Activated CD4-positive, alpha-beta T cell treated with anti-CD3 and anti-CD28 coated beads for 1 hour (primary cell): ENCODE measurements at regions not wholly inside any gene's neighbourhood (a gene's known extent, or its start where the extent isn't known, plus 50 kb on each side); places are given as distances from the start of the nearest gene placed in this dataset.
"Not testable (repeated sequence)": the region's sequence is repeated elsewhere in the genome, so short reads cannot be mapped to it uniquely, and the experiment has no call there.

Source experiments
- DNase-seq: peaks from one replicate; pipeline ENCODE4 v3.0.0-alpha.2; 2020

DNA sequence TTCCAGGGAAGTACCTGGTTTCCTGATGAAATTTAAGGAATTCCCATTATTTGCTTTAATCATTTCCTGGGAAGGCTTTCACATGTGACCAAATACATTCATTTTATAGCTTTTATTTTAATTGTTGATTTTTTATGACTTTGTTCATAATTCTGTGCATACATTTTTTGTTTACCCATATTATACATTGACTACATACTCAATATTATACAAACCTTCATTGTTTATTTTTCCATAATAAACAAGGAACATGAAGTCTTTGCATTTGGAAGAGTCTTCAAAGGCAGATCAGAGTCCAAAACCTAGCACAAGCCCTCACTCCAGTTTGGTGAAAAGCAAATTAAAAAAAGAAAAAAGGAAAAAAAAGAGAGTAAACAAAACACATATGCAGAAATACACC is 218.3 kb upstream of the NRIP1 start:
- DNase-seq: no peak

DNA sequence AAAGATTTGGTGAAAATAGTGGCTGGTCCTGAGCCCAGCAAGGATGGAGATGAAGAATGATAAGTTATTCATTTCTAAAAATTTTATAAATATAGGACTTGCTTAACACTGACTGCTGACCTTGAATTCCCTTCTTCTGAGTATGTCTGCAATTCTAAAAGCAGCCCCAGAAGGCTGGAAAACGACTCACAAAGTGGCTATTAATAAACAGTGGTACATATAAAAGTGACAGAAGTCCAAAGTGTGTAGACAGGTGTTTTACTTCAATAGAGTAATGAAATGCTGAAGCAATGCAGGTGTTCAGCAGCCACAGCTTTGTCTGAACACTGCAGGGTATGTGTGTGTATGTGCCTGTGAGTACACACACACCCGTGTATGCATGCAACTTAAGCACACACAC is 219.0 kb upstream of the NRIP1 start:
- DNase-seq: no peak

DNA sequence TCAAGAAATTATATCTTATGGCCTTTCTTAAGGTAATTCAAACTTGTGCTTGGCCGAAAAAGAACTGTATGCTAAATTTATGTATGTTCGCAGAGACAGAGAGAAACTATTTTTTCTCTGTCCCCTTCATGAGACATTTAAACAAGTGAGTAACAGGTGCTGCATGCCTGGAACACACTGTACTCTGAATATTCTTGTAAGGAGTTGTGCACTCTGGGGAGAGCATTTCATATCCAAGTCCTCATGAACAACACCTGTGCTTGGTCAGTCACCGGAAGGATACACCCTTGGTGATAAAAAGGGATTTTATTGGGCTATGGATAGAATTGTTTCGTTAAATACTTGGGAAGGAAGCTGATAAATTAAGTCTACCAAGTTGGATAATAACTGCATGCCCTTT is 220.8 kb upstream of the NRIP1 start:
- DNase-seq: no peak

DNA sequence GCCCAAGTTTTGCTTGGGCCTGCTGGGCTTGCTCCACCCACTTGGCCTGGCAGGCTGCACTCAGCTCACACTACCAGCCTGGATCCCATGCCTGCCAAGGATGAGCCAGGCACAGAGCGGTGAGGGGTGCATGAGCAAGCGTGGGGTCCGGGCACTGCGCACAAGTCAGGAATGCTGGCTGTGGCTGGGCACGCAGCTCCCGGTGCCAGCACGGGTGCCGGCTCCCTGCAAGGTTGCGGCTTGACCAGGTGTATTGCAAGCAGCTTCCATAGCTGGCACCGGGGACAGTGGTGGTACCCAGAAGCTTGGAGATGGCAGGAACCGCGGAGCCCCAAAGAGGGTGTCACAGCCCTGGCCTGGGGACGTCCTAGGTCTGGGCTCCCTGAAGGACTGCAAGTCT is 224.4 kb upstream of the NRIP1 start:
- no peak for DNase-seq

DNA sequence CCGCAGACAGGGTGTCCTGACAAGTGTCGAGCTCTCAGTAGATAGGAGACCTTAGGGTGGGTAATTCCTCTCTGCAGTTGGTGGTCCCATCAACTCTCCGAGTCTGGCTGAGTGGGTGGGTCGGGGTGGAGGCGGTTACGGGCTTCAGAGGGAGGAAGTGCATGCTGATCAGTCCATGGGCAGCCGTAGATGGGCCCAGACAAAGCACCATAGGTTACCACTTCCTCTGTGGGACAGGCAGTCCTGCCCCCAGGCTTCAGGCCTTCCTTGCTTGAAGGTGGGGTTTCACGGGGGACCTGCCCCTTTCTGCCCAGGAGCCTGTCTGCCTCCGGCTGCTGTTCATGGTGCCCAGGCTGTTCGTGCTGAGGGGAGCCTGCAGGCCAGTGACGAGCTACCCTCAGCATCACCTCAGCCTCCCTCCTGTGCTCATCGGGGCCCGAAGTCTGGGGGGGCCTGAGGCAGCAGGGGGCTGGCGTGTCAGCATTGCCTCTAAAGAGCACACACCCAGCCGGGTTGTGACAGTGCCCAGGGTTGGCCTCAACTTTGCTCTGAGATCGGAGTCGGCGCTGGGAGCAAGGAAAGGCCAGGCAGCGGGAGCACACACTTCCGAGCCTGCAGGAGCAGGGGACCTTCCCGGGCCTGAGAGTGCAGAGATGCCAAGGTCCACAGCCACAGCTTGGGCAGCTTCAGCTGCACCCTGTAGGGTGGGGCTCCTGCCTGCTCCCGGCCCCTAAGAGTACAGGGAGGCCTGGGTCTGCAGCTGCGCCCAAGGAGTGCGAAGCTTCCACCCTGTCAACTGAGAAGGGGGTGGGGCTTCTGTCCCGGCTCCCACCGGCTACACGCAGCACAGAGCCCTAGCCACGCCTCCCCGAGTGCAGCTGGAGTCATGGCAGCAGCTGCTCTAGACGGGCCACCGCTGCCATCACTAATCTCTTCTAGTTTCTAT is 225.4 kb upstream of the NRIP1 start:
- no peak for DNase-seq

DNA sequence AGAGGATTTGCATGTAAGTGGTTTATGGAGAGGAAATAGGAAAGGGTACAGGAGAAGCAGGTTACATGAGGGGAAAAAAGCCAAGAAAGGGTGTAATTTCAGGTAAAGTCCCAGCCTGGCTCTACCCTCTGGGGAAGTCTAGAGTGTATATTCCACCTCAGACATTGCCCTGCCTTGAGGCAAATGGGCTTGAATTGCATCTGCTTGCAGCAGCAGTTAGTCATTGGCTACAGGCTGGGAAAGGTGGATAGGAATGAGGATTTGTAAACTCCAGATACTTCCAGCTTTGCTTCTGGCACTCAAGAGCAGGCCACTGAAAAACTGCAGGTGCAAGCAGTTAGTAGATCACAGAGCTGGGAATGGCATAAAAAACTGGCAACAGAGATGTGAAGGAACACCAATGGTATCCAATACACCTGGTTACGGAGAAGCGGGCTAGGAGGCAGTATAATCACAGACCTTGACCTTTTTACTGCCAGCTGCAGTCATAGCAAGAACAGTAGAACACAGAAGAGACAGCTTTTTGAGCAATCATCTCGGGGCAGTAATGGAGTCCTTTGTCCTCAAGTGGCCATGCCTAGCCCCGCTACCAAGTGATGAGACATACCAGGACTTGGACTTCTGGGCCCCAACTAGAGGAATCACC is 226.9 kb upstream of the NRIP1 start:
- no peak for DNase-seq

DNA sequence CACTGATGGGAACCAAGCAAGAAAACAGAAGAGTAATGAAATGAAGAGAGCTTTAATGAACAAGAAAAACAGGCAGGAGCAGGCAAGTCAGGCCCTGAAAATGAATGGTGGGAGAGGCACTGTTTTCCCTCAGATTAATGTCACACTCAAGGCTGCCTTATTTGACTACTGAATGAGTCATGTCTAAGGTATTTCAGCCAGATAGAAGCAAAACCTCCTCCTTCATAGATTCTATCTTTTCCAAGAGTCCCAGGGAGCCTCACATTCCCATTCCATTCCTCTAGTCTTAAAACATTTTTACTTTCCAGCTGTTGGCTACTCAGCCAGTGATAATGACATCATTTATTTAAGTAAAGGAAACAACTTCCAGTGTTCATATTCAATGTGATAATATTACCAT is 228.4 kb upstream of the NRIP1 start:
- no peak for DNase-seq

DNA sequence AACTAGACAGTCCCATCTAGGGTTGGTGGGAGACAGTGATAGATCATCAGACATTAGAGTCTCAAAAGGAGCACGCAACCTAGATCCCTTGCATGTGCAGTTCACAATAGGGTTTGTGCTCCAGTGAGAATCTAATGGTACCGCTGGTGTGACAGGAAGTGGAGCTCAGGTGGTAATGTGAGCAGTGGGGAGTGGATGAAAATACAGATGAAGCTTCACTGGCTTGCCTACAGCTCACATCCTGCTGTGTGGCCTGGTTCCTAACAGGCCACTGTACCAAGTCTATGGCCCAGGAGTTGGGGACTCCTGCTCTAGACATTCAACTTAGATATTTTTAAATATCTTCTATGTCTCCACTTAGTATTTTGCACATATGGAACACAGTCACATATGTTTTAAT is 231.1 kb upstream of the NRIP1 start:
- no peak for DNase-seq

DNA sequence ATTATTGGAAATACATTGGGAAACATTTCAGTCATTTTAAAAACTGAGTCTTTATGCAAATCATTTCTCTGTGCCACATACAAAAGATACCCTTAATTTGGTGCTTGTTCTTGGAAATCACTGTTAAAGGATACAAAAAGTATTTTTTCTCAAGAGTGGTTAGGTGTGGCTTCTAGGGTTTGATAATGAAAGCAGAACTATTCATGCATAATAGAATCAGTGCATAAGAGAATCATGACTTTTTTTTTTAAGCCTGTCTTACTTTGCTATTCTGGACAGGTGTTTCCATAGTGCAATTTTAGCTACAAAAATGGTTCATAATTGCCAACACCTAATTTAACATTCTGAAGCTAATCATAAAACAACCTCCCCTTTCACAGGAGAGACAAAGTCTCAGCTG is 233.0 kb upstream of the NRIP1 start:
- no peak for DNase-seq

DNA sequence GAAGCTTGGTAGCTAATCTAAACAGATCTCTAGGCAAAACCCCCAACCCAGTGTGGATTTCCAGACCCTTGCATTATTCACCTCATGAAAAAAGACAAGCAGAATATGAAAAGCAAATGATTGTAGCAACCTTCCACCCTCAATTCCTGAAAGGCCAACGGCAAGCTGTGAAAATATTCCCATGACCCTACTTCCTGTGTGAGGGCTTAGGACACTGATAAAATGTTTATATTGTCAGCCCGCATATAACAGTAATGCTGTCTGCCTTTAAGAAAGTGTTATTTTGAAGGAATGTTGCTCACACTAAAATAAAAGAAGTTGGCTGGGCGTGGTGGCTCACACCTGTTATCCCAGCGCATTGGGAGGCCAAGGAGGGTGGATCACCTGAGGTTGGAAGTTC is 233.5 kb upstream of the NRIP1 start:
- no peak for DNase-seq

DNA sequence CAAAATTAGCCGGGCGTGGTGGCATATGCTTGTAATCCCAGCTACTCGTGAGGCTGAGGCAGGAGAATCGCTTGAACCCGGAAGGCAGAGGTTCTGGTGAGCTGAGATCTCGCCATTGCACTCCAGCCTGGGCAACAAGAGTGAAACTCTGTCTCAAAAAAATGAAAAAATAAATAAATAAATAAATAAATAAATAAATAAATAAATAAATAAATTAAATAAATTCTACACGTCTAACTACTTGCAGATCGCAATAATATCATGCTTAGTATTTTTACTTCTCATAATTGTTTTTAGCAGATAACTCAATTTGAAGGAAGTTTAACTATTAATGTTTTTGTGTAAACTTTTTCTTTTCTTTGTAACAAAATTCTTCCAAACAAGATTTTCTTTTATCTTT is 234.0 kb upstream of the NRIP1 start:
- DNase-seq: not testable (repeated sequence)

DNA sequence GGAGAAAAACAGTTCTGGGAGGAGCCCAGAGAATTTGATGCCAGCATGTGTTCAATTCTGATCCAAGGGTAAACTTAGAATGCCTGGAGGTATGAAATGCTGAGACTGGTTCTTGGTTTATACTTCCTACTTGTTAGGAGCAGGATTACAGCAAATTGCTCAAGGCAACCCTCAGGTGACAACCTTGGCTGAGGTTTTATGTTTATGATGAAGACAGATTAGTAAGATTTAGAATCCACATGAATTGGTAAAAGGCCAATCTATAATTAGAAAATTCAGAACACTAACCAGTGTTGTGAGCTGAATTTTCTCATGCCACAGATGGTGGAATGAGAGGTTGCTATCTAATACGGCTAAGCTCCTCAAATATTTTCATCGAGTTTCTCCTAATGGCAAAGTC is 235.3 kb upstream of the NRIP1 start:
- no peak for DNase-seq

DNA sequence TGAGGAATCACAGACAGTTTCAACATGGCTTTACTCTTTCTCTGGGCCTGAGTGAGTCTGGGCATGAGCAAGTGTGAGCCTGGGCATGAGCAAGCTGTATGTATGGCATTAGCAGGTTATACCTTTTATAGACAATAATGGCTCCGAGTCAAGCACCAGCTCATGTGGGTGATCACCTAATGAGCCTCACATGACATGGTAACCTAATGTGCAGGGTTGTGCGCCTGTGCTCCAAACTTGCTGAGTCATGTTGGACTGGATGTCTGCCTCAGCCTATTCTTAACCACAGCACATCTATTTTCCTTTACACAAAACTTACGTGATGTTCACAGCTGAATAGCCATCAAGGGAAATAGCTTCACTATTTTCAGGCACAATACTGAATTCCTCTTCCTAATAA is 236.2 kb upstream of the NRIP1 start:
- no peak for DNase-seq

DNA sequence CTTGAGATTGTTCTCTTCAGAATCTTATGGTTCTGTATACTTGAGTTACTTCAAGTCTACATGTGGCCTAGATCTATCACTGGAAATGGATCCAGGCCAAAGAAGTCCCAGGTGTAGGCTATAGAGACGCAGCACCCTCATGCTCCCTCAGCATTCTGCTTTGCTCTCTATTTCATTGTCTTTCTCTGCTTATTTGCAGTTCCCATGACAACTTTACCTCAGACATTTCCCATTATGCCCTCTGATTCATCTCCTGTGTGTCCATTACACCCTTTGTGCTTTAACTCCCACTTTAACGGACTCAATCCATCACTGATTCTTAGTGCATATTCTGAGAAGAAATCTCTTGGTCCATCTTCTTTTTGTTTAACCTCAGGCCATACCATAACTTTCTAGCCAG is 236.9 kb upstream of the NRIP1 start:
- no peak for DNase-seq

DNA sequence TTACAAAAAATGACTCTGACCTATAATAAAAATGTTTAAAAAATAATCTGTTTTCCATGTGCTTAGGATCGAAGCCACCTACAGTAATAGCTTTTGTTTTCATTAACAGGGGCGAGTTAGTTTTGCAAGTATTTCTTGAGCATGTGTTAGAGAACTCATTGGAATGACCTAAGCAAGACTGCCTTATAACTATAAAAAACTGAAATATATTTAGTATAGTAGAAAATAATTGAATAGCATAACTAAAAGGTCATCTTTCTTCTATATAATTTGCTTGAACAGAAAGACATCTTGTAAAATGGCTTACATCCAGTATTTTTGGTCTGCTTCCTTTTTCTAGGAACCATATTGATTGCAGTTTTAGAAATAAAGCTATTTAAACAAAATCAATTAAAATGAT is 241.5 kb upstream of the NRIP1 start:
- DNase-seq: no peak

DNA sequence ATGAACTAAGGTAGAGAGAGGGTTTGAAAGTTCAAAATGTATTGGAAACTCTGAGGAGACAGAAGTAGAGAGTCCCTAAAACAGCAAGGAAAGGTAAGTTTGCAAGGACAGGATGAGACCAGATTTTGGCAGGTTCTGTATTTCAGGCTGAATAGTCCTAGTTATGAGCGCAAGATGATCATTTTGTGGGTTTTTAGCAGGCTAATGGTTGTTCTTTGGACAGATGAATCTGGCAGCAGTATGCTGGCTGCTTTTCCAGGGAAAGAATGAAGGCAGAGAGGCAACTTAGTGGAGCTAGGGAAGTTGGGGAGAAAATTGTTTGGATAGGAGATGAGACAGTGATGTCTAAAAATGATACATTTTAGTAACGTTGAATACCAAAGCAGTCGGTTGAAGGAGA is 243.5 kb upstream of the NRIP1 start:
- DNase-seq: no peak

DNA sequence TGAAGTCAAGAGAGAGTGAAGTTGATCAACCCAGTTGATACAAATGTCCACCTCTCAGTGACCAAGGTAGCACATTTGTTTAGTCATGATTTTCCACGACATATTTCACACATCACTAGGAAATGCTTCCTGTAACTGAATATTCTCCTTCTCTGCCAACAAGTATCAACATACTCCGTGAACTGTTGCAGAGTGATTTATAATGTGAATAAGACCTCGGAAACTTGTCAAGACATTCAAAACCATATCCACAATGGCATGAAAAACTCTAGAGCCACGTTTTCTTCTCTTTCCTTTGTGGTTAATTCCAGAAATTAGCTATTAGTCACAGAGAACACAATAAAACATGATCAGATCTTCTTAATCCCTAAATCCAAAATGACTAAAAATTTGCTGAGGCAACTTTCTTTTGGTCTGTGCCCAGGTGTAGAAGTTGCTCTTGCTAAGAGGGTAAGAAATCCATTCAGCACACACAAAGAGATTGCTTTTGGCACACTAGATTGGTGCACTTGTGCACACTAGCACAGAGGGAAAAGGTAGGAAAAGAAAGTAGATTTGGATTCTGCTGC is 244.3 kb upstream of the NRIP1 start:
- no peak for DNase-seq

DNA sequence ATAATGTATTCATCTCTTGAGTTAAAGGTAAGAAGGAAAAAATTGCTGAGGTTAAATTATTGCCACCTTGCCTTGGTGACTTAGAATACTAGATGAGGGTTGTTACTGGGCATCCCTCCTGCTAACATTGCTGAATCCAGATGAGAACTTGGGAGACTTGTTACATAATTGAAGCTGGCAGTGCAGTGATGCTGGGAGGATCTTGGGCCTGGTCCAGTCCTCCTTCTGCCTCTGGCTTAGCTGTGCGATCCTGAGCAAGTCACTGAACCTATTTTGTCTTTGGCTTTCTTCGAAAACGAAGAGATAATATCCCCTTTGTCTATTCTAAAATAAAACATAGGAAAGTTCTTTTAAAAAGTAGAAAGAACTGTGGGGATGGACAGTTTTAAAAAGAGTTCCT is 244.9 kb upstream of the NRIP1 start:
- DNase-seq: no peak

DNA sequence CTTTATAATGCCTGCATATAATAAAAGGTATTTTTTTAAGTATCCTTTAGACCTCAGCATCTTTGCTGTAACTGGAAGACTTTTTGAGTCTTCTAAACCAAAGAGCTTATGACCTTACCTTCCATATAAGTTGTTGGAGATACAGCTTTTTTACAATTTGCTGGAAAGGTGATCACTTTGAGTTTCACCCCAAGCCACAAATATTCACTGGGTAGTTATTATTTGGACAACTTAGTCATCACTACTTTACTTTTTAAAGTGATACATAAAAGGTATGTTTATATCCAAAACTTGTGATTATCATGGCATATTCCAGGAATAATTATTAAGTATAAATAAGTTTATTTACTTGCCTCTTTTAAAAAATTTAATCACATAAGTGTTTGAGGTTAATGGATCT is 246.7 kb upstream of the NRIP1 start:
- no peak for DNase-seq

DNA sequence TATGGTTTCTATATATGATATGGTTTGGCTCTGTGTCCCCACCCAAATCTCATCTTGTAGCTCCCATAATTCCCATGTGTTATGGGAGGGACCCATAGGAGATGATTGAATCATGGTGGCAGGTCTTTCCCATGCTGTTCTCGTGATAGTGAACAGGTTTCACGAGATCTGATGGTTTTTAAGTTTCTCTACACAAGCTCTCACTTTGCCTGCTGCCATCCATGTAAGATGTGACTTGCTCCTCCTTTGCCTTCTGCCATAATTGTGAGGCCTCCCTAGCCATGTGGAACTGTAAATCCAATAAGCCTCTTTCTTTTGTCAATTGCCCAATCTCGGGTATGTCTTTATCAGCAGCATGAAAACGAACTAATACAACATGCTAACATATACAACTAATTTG is 252.2 kb upstream of the NRIP1 start:
- DNase-seq: not testable (repeated sequence)

DNA sequence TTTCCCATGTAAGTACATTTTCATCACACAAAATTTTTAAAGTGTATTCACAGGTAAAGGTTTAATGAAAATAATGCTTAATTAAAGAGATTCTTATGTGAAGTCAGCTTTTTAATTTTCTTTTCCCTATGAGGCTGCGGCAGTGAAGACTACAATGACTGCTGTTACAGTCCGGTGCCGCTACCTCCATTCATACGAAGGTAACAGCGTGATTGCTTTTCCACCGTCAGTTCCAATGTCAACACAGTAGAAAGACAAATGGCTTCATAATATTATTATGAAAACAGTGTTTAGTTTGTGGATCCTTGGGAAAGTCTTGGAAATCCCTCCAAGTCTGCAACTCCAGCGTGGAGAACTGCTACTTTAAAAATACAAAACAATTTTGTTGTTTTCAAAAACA is 254.9 kb upstream of the NRIP1 start:
- DNase-seq: no peak

DNA sequence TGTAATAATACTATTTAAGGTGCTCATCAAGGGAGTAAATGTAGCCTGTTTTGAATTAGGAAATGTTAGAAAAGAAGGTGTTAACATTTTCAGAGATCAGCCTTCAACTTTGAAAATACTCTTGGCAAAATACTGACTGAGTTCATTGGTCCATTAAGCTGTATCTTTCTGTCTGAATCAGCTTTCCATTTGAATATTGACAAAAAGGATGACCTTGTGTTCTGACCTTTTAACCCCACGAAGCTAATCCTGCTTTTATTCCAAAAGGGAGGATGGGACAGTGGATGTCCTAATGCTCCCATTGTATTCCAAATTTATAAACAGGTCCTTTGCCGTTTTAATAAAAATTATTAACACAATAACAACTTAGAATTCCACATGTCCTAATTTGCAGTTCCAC is 259.7 kb upstream of the NRIP1 start:
- no peak for DNase-seq

DNA sequence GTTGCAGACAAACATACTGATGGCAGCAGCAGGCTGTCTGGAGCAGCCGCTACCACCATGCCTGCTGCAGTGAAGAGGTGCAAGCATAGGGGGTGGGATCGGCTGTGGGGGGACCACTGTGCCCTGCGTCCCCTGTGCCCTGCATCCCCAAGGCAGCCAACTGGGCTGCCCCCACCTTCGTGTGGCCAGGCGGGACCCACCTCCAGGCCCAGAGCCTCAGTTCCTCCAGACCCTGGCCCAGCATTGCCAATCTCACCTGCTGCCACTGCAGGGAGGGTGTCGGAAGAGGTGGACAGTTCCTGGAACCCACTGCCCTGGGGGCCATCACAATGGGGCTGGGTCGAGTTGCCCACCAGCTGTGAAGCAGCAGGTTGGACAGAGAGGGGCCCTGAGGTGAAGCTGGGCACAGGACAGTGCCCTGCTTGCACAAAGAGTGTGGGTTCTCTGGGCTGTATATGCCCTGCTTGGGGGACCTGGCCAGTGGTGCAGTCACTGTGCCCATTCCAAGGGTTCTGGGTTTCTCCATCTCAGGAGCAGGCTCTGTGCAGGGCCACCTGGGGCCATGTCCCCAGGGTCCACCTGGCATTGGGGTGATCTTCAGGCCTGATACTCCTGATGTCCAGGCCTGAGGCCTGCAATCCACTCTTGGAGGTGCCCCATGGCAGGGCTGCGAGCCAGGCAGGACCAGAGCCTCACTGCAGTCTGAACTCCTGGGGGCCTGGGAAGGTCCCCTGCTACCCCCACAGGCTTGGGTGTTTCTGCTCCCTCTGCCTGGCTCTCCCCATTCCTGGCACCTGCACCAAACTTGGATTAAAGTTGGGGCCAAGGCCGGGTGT is 261.4 kb upstream of the NRIP1 start:
- DNase-seq: no peak
